ENCODE measurements at regions not wholly inside any gene's neighbourhood (a gene's known extent, or its start where the extent isn't known, plus 50 kb on each side); places are given as distances from the start of the nearest gene placed in this dataset.

GRCh38 chr15:69656271-69657030 is 203.8 kb downstream of the RPLP1 start:
- DNase-seq (ENCODE audit: low spot score): no peak

GRCh38 chr15:69657626-69658025 is 205.0 kb downstream of the RPLP1 start:
- no peak for DNase-seq (ENCODE audit: low spot score)

GRCh38 chr15:69658411-69658945 is 205.9 kb downstream of the RPLP1 start:
- no peak for DNase-seq (ENCODE audit: low spot score)

GRCh38 chr15:69659454-69660050 is 206.9 kb downstream of the RPLP1 start:
- DNase-seq (ENCODE audit: low spot score): no peak

- no peak for DNase-seq (ENCODE audit: low spot score)
These were observed 207.5 kb downstream of the RPLP1 start for GRCh38 chr15:69660114-69660513.

- no peak for DNase-seq (ENCODE audit: low spot score)
These were observed 208.2 kb downstream of the RPLP1 start for GRCh38 chr15:69660658-69661405.

GRCh38 chr15:69661446-69661845 is 208.8 kb downstream of the RPLP1 start:
- no peak for DNase-seq (ENCODE audit: low spot score)

GRCh38 chr15:69661871-69662644 is 209.4 kb downstream of the RPLP1 start:
- DNase-seq (ENCODE audit: low spot score): no peak

- DNase-seq (ENCODE audit: low spot score): no peak
These were observed 210.0 kb downstream of the RPLP1 start for GRCh38 chr15:69662645-69663000.

- DNase-seq (ENCODE audit: low spot score): no peak
These were observed 210.8 kb downstream of the RPLP1 start for GRCh38 chr15:69663441-69663840.

- no peak for DNase-seq (ENCODE audit: low spot score)
These were observed 211.4 kb downstream of the RPLP1 start for GRCh38 chr15:69663982-69664381.

- DNase-seq (ENCODE audit: low spot score): peak; percentile 39
These were observed 212.3 kb downstream of the RPLP1 start for GRCh38 chr15:69664572-69665571.

- DNase-seq (ENCODE audit: low spot score): no peak
These were observed 213.1 kb downstream of the RPLP1 start for GRCh38 chr15:69665641-69666111.

- DNase-seq (ENCODE audit: low spot score): no peak
These were observed 213.8 kb downstream of the RPLP1 start for GRCh38 chr15:69666441-69666882.

- DNase-seq (ENCODE audit: low spot score): no peak
These were observed 214.5 kb downstream of the RPLP1 start for GRCh38 chr15:69666921-69667811.

GRCh38 chr15:69668039-69668705 is 215.6 kb downstream of the RPLP1 start:
- DNase-seq (ENCODE audit: low spot score): no peak

GRCh38 chr15:69668963-69669362 is 216.3 kb downstream of the RPLP1 start:
- DNase-seq (ENCODE audit: low spot score): no peak

GRCh38 chr15:69669446-69669845 is 216.8 kb downstream of the RPLP1 start:
- DNase-seq (ENCODE audit: low spot score): no peak

GRCh38 chr15:69673291-69673881 is 220.8 kb downstream of the RPLP1 start:
- DNase-seq (ENCODE audit: low spot score): no peak

Measured in putamen (tissue), 1 donor.